BJ (cell line): ENCODE measurements at regions not wholly inside any gene's neighbourhood (a gene's known extent, or its start where the extent isn't known, plus 50 kb on each side); places are given as distances from the start of the nearest gene placed in this dataset.

Source experiments
- CTCF ChIA-PET: fragments of 350-600 bp; formaldehyde crosslinking; extraction: SDS; loops from one replicate; lab custom pipeline; 2021; ENCODE audit warnings: antibody characterized with exemption, inconsistent platforms; lab: Yijun Ruan, JAX
- POLR2A ChIA-PET: fragments of 300-600 bp; sonication (Branson Sonifier 250); formaldehyde crosslinking; extraction: SDS; loops from one replicate; lab custom pipeline; 2021; ENCODE audit warnings: antibody characterized with exemption; lab: Charles Lee
- DNase-seq: peaks from one replicate; pipeline ENCODE4 v3.0.0-alpha.2; 2011; ENCODE audit warnings: low read depth
- H3K27me3 ChIP-seq: 2 replicates; pipeline ENCODE4 v1.6.0; 2011; ENCODE audit warnings: low read length; ENCODE audit not compliant: control insufficient read depth, insufficient read depth
- H3K36me3 ChIP-seq: 2 replicates; pipeline ENCODE4 v1.5.1; 2011; ENCODE audit warnings: low read length; ENCODE audit not compliant: control insufficient read depth, insufficient read depth
- H3K4me3 ChIP-seq: 2 replicates; pipeline ENCODE4 v1.5.1; 2011; ENCODE audit warnings: low read depth, mild to moderate bottlenecking, control low read depth, low read length
- CTCF ChIP-seq: IDR thresholded peaks from 2 replicates; pipeline ENCODE4 v1.5.1; 2011; ENCODE audit warnings: low read depth, mild to moderate bottlenecking, control low read depth, inconsistent platforms, low read length, moderate library complexity; ENCODE audit not compliant: insufficient read depth

- DNase-seq, result no peak
- no peaks in the 10 kb centered on the region for H3K36me3 ChIP-seq
- TF ChIP-seq CTCF, result no peak
- no peak overlapping the region for H3K4me3 ChIP-seq
- H3K27me3 ChIP-seq, result no peaks in the 10 kb centered on the region
- POLR2A ChIA-PET, result no interaction called here
- CTCF ChIA-PET, result no interaction called here
Observed at GRCh38 chr6:163670336-163670735, 255.8 kb downstream of the QKI start.

GRCh38 chr6:163668061-163668426 lies 253.5 kb downstream of the QKI start:
- CTCF ChIA-PET, result interaction anchor here (0.6 kb wide), 1 partner anchor 408 kb away, joined by 3 read pairs; no protein-coding TSS in a partner anchor
- no peaks in the 10 kb centered on the region for H3K27me3 ChIP-seq
- no peaks in the 10 kb centered on the region for H3K36me3 ChIP-seq
- no peak for DNase-seq
- POLR2A ChIA-PET, result no interaction called here
- no peak overlapping the region for H3K4me3 ChIP-seq
- no peak for TF ChIP-seq CTCF

- CTCF ChIA-PET, result interaction anchor here (0.6 to 0.7 kb wide), 2 partner anchors 31 to 409 kb away, joined by 3 read pairs; no protein-coding TSS in a partner anchor
- Histone ChIP-seq H3K4me3 (no peak overlapping the region), H3K27me3 (no peaks in the 10 kb centered on the region), H3K36me3 (no peaks in the 10 kb centered on the region)
- no peak for DNase-seq
- POLR2A ChIA-PET, result no interaction called here
- TF ChIP-seq CTCF, result no peak
Observed at GRCh38 chr6:163667372-163668060, 253.0 kb downstream of the QKI start.

GRCh38 chr6:163665464-163665863 lies 250.9 kb downstream of the QKI start:
- ChIA-PET CTCF (no interaction called here), POLR2A (no interaction called here)
- DNase-seq, result no peak
- Histone ChIP-seq H3K4me3 (no peak overlapping the region), H3K36me3 (no peaks in the 10 kb centered on the region), H3K27me3 (no peaks in the 10 kb centered on the region)
- no peak for TF ChIP-seq CTCF

GRCh38 chr6:163663575-163663974 lies 249.1 kb downstream of the QKI start:
- no peak overlapping the region for H3K4me3 ChIP-seq
- H3K36me3 ChIP-seq, result no peaks in the 10 kb centered on the region
- POLR2A ChIA-PET, result no interaction called here
- CTCF ChIA-PET, result no interaction called here
- no peak for TF ChIP-seq CTCF
- no peaks in the 10 kb centered on the region for H3K27me3 ChIP-seq
- DNase-seq, result no peak
